ENCODE measurements at regions not wholly inside any gene's neighbourhood (a gene's known extent, or its start where the extent isn't known, plus 50 kb on each side); places are given as distances from the start of the nearest gene placed in this dataset.

DNA sequence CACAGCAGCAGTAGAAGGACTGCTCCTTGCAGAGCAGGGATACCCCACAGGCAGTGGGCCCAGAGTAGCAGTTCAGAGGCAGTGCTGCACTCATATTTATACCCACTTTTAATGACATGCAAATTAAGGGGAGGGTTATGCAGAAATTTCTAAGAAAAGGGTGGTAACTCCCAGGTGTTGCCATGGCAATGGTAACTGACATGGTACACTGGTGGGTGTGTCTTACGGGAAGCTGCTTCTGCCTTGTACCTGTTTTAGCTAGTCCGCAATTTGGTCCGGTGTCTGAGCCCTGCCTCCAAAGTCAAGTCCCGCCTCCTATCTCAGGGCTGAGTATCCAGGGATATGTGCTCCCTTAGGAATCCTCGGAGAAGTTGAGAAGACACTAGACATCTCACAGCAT lies 79.2 kb upstream of the UQCRFS1 start:
- Mint-ChIP-seq H3K4me1 (no peaks in the 10 kb centered on the region), H3K4me3 (no peak overlapping the region), H3K27me3 (ENCODE audit: low read depth) (peaks cover 46% of the 10 kb centered on the region), H3K27ac (no peak overlapping the region), H3K9me3 (no peaks in the 10 kb centered on the region), H3K36me3 (no peaks in the 10 kb centered on the region)
- TF ChIP-seq, protein P1, sequence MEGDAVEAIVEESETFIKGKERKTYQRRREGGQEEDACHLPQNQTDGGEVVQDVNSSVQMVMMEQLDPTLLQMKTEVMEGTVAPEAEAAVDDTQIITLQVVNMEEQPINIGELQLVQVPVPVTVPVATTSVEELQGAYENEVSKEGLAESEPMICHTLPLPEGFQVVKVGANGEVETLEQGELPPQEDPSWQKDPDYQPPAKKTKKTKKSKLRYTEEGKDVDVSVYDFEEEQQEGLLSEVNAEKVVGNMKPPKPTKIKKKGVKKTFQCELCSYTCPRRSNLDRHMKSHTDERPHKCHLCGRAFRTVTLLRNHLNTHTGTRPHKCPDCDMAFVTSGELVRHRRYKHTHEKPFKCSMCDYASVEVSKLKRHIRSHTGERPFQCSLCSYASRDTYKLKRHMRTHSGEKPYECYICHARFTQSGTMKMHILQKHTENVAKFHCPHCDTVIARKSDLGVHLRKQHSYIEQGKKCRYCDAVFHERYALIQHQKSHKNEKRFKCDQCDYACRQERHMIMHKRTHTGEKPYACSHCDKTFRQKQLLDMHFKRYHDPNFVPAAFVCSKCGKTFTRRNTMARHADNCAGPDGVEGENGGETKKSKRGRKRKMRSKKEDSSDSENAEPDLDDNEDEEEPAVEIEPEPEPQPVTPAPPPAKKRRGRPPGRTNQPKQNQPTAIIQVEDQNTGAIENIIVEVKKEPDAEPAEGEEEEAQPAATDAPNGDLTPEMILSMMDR (IDR thresholded peaks at IDR 0.05; ENCODE audit: unreplicated experiment), result no peak
- no peak for DNase-seq (ENCODE audit: low spot score in 2 of 2, unreplicated experiment in 2 of 2)

DNA sequence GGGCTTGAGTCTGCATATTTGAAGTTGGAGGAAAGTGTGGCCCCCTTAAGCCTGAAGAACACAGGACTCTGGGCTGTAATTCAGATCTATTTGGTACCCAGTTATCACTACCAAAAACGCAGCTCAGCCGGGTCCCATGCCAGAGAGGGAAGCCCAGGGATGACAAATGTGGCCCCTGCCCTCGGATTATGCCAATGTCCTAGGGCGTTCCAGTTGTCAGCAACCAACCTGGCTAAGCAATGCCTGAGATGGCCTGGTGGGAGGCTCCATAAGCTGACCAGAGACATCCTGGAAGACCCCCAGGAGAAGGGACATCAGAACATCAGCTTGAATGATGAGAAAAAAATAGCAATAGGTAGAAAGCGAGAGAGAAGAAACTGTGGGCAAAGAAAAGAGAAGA lies 79.6 kb upstream of the UQCRFS1 start:
- Mint-ChIP-seq H3K9me3 (no peaks in the 10 kb centered on the region), H3K36me3 (no peaks in the 10 kb centered on the region), H3K4me1 (no peaks in the 10 kb centered on the region), H3K4me3 (no peak overlapping the region), H3K27ac (no peak overlapping the region), H3K27me3 (ENCODE audit: low read depth) (peaks cover 46% of the 10 kb centered on the region)
- TF ChIP-seq, protein P1 (IDR thresholded peaks at IDR 0.05; ENCODE audit: unreplicated experiment), result no peak
- DNase-seq (ENCODE audit: low spot score in 2 of 2, unreplicated experiment in 2 of 2), result no peak

DNA sequence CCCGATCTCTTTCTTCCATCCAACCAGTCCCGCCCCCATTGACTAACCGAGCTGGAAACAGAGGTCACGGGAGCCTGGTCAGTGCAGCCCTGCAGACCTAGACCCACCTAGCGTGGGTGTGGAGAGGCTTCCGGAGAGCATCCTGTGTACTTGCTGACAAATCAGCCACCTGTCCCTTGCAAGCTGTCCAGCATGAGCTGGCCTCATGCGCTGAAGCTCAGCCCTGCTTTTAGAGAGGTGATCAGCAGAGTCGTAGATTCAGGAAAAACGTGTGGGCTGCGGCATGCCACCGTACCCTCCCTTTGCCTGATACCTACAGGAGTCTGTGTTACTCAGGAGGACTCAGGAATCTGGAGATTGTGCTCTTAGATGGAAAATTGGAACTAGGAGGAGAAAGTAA lies 80.3 kb upstream of the UQCRFS1 start:
- Mint-ChIP-seq H3K27me3 (ENCODE audit: low read depth) (peaks cover 46% of the 10 kb centered on the region), H3K27ac (no peak overlapping the region), H3K4me1 (no peaks in the 10 kb centered on the region), H3K9me3 (no peaks in the 10 kb centered on the region), H3K36me3 (no peaks in the 10 kb centered on the region), H3K4me3 (no peak overlapping the region)
- DNase-seq (ENCODE audit: low spot score in 2 of 2, unreplicated experiment in 2 of 2), result no peak
- TF ChIP-seq, protein P1 (IDR thresholded peaks at IDR 0.05; ENCODE audit: unreplicated experiment), result no peak

DNA sequence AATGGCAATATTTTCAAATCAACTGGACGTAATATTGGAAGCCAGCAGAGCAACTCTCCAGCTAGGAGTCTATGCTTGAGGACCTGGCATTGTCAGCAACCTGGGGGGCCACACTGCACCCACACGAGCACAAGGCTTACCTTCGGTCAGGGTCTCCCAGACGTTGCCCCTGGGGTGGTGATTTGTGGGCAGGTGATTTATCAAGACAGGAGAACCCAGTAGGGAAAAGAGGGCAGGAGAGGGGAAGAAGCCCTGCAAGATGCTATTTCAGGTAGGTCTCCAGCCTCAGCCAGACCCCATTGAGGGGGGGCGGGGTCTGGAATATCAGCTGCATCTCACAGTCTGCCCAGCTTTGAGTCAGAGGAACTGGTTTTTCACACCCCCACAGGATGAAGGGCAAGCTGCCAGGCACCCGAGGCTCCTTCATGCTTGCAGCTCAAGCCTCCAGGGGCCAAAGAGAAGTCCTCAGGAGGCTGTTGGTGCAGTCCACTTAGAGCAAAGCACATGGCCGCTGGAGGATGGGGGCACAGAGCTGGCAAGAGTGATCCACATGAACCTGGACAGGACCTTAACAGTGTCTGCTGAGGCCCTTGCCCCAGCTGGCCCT lies 80.9 kb upstream of the UQCRFS1 start:
- no peak overlapping the region for H3K27ac Mint-ChIP-seq
- TF ChIP-seq, protein P1 (IDR thresholded peaks at IDR 0.05; ENCODE audit: unreplicated experiment), result no peak
- no peaks in the 10 kb centered on the region for H3K36me3 Mint-ChIP-seq
- no peak overlapping the region for H3K4me3 Mint-ChIP-seq
- H3K9me3 Mint-ChIP-seq, result no peaks in the 10 kb centered on the region
- no peaks in the 10 kb centered on the region for H3K4me1 Mint-ChIP-seq
- peaks cover 48% of the 10 kb centered on the region for H3K27me3 Mint-ChIP-seq (ENCODE audit: low read depth)
- DNase-seq (ENCODE audit: low spot score in 2 of 2, unreplicated experiment in 2 of 2), result no peak

DNA sequence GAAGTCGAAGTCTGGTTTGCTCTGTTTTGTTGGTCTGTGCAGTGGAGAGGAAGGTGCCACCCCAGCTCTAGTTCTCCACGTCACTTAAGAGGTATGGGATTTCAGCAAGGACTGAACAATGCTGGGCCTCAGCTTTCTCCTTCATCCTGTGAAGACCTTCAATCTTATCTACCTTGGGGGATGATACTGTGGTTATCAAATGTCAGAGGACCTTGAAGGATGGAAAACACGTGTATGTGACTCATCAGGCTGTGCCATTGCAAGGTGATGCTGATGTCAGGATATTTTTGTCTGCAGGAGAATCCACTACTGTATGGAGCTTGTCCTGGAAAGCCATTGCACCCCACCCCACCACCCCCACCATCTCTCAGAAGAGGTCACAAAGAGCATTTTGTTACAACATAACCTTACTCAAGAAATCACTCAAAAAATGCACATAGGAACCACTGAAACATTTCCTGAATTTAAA lies 81.4 kb upstream of the UQCRFS1 start:
- H3K4me1 Mint-ChIP-seq, result no peaks in the 10 kb centered on the region
- H3K27ac Mint-ChIP-seq, result no peak overlapping the region
- no peaks in the 10 kb centered on the region for H3K9me3 Mint-ChIP-seq
- no peak overlapping the region for H3K4me3 Mint-ChIP-seq
- TF ChIP-seq, protein P1 (IDR thresholded peaks at IDR 0.05; ENCODE audit: unreplicated experiment), result no peak
- peaks cover 50% of the 10 kb centered on the region for H3K27me3 Mint-ChIP-seq (ENCODE audit: low read depth)
- no peak for DNase-seq (ENCODE audit: low spot score in 2 of 2, unreplicated experiment in 2 of 2)
- H3K36me3 Mint-ChIP-seq, result no peaks in the 10 kb centered on the region

DNA sequence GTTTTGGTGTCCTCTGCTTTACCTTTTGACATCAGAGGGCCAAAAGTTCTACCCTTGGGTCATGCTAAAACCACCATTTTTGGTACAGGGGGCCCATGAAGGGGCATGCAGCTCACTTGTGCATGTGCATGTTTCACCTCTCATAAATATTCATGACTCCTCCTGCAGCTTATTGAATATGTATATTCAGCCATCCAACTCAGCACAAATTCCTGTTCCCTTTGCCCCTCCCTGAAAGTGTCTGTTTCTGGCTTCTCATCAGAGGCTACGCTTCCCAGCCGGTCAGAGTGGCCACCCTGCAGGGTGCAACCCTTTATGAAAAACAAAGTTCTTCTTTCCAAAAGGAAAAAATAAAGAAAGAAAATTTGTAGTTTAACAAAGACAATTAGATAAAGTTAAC lies 82.3 kb upstream of the UQCRFS1 start:
- Mint-ChIP-seq H3K36me3 (no peaks in the 10 kb centered on the region), H3K4me1 (no peaks in the 10 kb centered on the region), H3K27me3 (ENCODE audit: low read depth) (peaks cover 51% of the 10 kb centered on the region), H3K4me3 (no peak overlapping the region), H3K27ac (no peak overlapping the region), H3K9me3 (no peaks in the 10 kb centered on the region)
- no peak for DNase-seq (ENCODE audit: low spot score in 2 of 2, unreplicated experiment in 2 of 2)
- TF ChIP-seq, protein P1 (IDR thresholded peaks at IDR 0.05; ENCODE audit: unreplicated experiment), result no peak
